Nephron (organoid): ENCODE measurements at regions not wholly inside any gene's neighbourhood (a gene's known extent, or its start where the extent isn't known, plus 50 kb on each side); places are given as distances from the start of the nearest gene placed in this dataset.

Experiments used
- H3K27ac Mint-ChIP-seq, 3 experiments: 2 replicates each; pipeline ENCODE4 v1.8.0; 2020; ENCODE audit warnings: mixed read lengths in 3 of 3, mild to moderate bottlenecking in 2 of 3, moderate library complexity in 1 of 3
- H3K27me3 Mint-ChIP-seq: 2 replicates; pipeline ENCODE4 v1.8.0; 2021; ENCODE audit warnings: low read depth, mild to moderate bottlenecking, moderate library complexity, mixed read lengths
- H3K36me3 Mint-ChIP-seq: 2 replicates; pipeline ENCODE4 v1.8.0; 2020; ENCODE audit warnings: low read depth, mixed read lengths
- H3K4me1 Mint-ChIP-seq: 2 replicates; pipeline ENCODE4 v1.8.0; 2020; ENCODE audit warnings: mixed read lengths
- H3K4me3 Mint-ChIP-seq, 3 experiments: 2 replicates each; pipeline ENCODE4 v1.8.0; 2020; ENCODE audit warnings: mild to moderate bottlenecking in 3 of 3, mixed read lengths in 3 of 3, moderate library complexity in 2 of 3
- H3K9me3 Mint-ChIP-seq: 2 replicates; pipeline ENCODE4 v1.8.0; 2020; ENCODE audit warnings: mixed read lengths
- TF ChIP-seq, protein P1 (sequence below), 3 experiments: fragments of 200-600 bp; sonication (generic); IDR thresholded peaks; one replicate each; pipeline ENCODE4 v1.5.0; 2021; ENCODE audit warnings: antibody characterized with exemption in 3 of 3; ENCODE audit not compliant: unreplicated experiment in 3 of 3

DNA sequence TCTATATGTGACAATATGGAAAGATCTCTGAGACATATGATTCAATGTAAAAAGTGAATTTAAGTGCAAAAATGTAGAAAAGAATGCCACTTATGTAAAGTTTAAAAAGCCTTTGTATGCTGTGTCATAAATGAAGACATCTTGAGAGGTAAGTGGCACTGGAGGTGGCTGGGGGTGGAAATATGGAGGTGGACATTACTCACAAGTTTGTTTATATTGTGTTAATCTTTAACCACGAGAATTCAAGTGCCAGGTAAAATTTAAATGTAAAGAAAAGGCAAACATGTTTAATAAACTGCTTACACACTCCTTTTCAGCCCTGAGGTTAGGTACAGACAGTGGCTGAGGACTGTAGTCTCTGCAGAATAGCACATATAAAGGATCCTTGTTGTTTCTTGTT is 235.1 kb downstream of the ABCC12 start:
- H3K4me3 Mint-ChIP-seq = no peak overlapping the region
- H3K27ac Mint-ChIP-seq = no peak overlapping the region
- H3K9me3 Mint-ChIP-seq = no peaks in the 10 kb centered on the region
- TF ChIP-seq, protein P1, sequence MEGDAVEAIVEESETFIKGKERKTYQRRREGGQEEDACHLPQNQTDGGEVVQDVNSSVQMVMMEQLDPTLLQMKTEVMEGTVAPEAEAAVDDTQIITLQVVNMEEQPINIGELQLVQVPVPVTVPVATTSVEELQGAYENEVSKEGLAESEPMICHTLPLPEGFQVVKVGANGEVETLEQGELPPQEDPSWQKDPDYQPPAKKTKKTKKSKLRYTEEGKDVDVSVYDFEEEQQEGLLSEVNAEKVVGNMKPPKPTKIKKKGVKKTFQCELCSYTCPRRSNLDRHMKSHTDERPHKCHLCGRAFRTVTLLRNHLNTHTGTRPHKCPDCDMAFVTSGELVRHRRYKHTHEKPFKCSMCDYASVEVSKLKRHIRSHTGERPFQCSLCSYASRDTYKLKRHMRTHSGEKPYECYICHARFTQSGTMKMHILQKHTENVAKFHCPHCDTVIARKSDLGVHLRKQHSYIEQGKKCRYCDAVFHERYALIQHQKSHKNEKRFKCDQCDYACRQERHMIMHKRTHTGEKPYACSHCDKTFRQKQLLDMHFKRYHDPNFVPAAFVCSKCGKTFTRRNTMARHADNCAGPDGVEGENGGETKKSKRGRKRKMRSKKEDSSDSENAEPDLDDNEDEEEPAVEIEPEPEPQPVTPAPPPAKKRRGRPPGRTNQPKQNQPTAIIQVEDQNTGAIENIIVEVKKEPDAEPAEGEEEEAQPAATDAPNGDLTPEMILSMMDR (IDR thresholded peaks at IDR 0.05; ENCODE audit: unreplicated experiment in 3 of 3) = no peak
- H3K36me3 Mint-ChIP-seq = no peaks in the 10 kb centered on the region
- no peaks in the 10 kb centered on the region for H3K4me1 Mint-ChIP-seq
- H3K27me3 Mint-ChIP-seq = no peaks in the 10 kb centered on the region

DNA sequence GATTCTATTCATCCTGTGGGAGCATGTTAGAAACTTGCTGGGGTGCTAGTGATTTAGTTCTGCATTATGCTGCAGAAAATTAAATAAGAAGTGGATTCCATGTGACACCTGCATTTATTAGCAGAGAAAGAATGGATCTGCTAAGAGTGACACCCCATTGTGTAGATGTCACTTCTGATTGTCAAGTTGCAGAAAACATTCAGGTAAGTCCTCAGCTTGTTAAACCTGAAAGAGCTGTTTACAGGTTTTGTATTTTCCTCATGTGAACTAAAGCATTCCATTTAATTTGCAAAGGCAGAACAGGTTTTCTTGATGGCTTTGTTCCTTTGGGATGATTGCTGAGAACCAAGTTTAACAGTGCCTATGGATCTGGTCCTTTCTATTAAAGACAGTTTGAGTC is 238.7 kb downstream of the ABCC12 start:
- Mint-ChIP-seq H3K9me3 (peaks cover 15% of the 10 kb centered on the region), H3K27ac (no peak overlapping the region), H3K36me3 (no peaks in the 10 kb centered on the region), H3K4me1 (no peaks in the 10 kb centered on the region), H3K27me3 (no peaks in the 10 kb centered on the region), H3K4me3 (no peak overlapping the region)
- TF ChIP-seq, protein P1 (IDR thresholded peaks at IDR 0.05; ENCODE audit: unreplicated experiment in 3 of 3) = no peak

DNA sequence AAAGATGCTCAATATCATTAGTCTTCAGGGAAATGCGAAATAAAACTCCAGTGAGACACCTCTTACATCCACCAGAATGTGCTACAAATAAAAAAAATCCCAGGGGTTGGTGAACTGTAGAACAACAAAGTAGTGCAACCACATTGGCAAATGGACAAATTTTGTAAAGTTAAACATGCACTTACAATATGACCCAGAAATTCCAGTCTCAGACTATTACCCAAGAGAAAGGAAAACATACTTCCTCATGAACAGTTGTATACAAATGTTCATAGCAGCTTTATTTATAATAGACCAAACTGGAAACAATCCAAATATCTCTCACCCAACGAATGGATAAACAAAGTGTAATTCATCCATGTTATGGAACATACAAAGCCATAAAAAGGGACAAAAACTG is 239.5 kb downstream of the ABCC12 start:
- TF ChIP-seq, protein P1 (IDR thresholded peaks at IDR 0.05; ENCODE audit: unreplicated experiment in 3 of 3) = no peak
- no peak overlapping the region for H3K4me3 Mint-ChIP-seq
- H3K27ac Mint-ChIP-seq = no peak overlapping the region
- H3K27me3 Mint-ChIP-seq = no peaks in the 10 kb centered on the region
- H3K36me3 Mint-ChIP-seq = no peaks in the 10 kb centered on the region
- peaks cover 17% of the 10 kb centered on the region for H3K9me3 Mint-ChIP-seq
- no peaks in the 10 kb centered on the region for H3K4me1 Mint-ChIP-seq

DNA sequence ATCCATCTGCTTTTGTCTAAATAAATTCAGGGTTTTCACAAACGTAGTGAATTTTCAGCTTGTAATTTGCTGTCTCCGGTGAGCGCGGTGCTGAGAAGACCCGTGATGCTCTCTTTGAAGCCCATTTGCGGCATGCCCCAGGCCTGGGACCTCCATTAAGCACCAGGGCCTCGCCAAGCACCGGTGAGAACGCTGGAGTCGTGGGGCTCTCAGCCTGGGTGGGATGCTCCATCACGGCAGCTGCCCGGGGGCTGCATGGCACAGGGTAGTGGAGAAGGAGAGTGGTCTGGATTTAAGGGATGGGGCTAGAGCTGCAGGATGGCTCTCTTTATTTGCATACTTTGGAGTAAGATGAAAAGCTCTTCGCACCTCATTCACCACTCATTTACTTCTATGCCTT is 248.7 kb downstream of the ABCC12 start:
- H3K4me1 Mint-ChIP-seq = no peaks in the 10 kb centered on the region

DNA sequence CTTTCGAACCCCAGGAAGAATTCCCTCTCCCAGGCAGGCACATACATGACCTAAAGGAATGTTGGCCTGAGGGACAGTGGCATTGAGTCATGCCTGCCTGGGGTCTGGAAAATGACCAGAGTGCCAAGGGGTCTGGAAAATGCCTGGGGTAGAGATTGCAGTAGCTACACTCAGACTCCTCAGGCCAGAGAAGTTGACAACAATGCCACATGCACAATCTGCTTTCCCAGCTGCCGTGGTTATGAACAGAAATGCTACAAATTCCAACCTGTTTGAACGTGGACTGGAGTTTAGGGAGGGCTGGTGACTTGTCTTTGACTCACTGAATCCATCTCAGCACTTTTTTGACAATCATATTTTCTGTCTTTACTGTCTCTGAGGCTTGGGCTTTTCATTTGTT is 250.0 kb downstream of the ABCC12 start:
- Mint-ChIP-seq H3K27ac (no peak overlapping the region), H3K9me3 (no peaks in the 10 kb centered on the region), H3K4me1 (no peaks in the 10 kb centered on the region), H3K4me3 (no peak overlapping the region), H3K36me3 (no peaks in the 10 kb centered on the region), H3K27me3 (no peaks in the 10 kb centered on the region)
- TF ChIP-seq, protein P1 (IDR thresholded peaks at IDR 0.05; ENCODE audit: unreplicated experiment in 3 of 3) = no peak

More for the DNA sequence above, 248.7 kb downstream of the ABCC12 start:
- TF ChIP-seq, protein P1 (IDR thresholded peaks at IDR 0.05; ENCODE audit: unreplicated experiment in 3 of 3) = no peak
- Mint-ChIP-seq H3K27ac (no peak overlapping the region), H3K36me3 (no peaks in the 10 kb centered on the region), H3K4me3 (no peak overlapping the region), H3K27me3 (no peaks in the 10 kb centered on the region), H3K9me3 (peaks cover 4% of the 10 kb centered on the region)

DNA sequence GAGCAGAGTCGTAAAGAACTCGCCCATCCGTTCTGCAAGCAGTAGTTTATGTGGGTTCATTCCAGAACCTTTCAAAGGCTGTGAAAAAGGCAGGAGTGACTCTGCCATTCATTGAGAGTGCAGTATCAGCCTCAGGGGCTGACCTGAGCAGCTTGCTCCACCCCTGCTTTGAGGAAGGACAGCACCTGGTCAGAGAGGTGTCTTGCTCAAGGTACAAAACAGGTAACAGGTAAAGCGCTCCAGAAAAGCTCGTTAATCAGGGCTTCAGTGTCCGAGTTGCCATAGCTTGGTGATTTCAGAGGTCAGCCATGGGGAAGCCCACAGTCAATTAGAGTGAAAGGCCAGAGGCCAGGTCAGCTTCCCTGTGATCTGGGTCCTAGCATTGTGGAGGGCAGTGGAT is 251.1 kb downstream of the ABCC12 start:
- no peaks in the 10 kb centered on the region for H3K9me3 Mint-ChIP-seq
- no peaks in the 10 kb centered on the region for H3K36me3 Mint-ChIP-seq
- H3K27me3 Mint-ChIP-seq = no peaks in the 10 kb centered on the region
- H3K4me1 Mint-ChIP-seq = no peaks in the 10 kb centered on the region
- TF ChIP-seq, protein P1 (IDR thresholded peaks at IDR 0.05; ENCODE audit: unreplicated experiment in 3 of 3) = no peak
- H3K27ac Mint-ChIP-seq = no peak overlapping the region
- no peak overlapping the region for H3K4me3 Mint-ChIP-seq
